Gastroesophageal sphincter (tissue), 4 donors: ENCODE measurements at regions not wholly inside any gene's neighbourhood (a gene's known extent, or its start where the extent isn't known, plus 50 kb on each side); places are given as distances from the start of the nearest gene placed in this dataset.

ENCODE experiments used
- ATAC-seq: fragments of 150-250 bp; one replicate; pipeline ENCODE4 v1.9.1; 2016; ENCODE audit warnings: mild to moderate bottlenecking, moderate library complexity
- H3K27ac ChIP-seq, 4 donors: fragments of 200-600 bp; sonication (generic) in 3 of 4; 1 replicate in 3 of 4; 2 replicates in 1 of 4; pipeline ENCODE4 v1.5.1; 2016 to 2019
- H3K27me3 ChIP-seq: fragments of 200-600 bp; sonication (generic); one replicate; pipeline ENCODE4 v1.5.1; 2019
- H3K36me3 ChIP-seq, 2 donors: fragments of 200-600 bp; sonication (generic); one replicate each; pipeline ENCODE4 v1.5.1; 2019; ENCODE audit warnings: control low read depth in 1 of 2
- H3K4me1 ChIP-seq, 3 donors: fragments of 200-600 bp; sonication (generic); 1 replicate in 2 of 3; 2 replicates in 1 of 3; pipeline ENCODE4 v1.5.1; 2016 to 2019; ENCODE audit warnings: control low read depth in 2 of 3
- H3K4me3 ChIP-seq, 2 donors: fragments of 200-600 bp; sonication (generic); one replicate each; pipeline ENCODE4 v1.5.1; 2019; ENCODE audit warnings: mild to moderate bottlenecking in 1 of 2, moderate library complexity in 1 of 2
- H3K9me3 ChIP-seq, 3 donors: fragments of 200-600 bp; sonication (generic); one replicate each; pipeline ENCODE4 v1.5.1; 2017 to 2019; ENCODE audit warnings: control low read depth in 2 of 3
- EP300 ChIP-seq: sonication (generic); formaldehyde crosslinking; IDR thresholded peaks from one replicate; pipeline ENCODE4 v1.6.1; 2017; ENCODE audit warnings: antibody characterized with exemption, mild to moderate bottlenecking
- POLR2A ChIP-seq, 2 donors: fragments of 450-650 bp; IDR thresholded peaks; one replicate each; pipeline ENCODE4 v1.6.1; 2017; ENCODE audit warnings: antibody characterized with exemption in 2 of 2, mild to moderate bottlenecking in 2 of 2, moderate library complexity in 1 of 2
- POLR2AphosphoS5 ChIP-seq: sonication (generic); formaldehyde crosslinking; IDR thresholded peaks from one replicate; pipeline ENCODE4 v1.6.1; 2017; ENCODE audit warnings: antibody characterized with exemption
- WGBS, 2 donors: methylation state at CpG; one replicate each; pipeline ENCODE4 v1.1.5; 2018; ENCODE audit warnings: low coverage in 1 of 2; 5-methylcytosine and 5-hydroxymethylcytosine counted together
- TF ChIP-seq, protein P1 (sequence below), 4 experiments: fragments of 200-600 bp in 2 of 4; fragments of 450-650 bp in 2 of 4; sonication (generic) in 1 of 4; IDR thresholded peaks; one replicate each; pipeline ENCODE4 v1.5.1; 2017 to 2019; ENCODE audit warnings: antibody characterized with exemption in 4 of 4, mild to moderate bottlenecking in 2 of 4, moderate library complexity in 2 of 4

DNA sequence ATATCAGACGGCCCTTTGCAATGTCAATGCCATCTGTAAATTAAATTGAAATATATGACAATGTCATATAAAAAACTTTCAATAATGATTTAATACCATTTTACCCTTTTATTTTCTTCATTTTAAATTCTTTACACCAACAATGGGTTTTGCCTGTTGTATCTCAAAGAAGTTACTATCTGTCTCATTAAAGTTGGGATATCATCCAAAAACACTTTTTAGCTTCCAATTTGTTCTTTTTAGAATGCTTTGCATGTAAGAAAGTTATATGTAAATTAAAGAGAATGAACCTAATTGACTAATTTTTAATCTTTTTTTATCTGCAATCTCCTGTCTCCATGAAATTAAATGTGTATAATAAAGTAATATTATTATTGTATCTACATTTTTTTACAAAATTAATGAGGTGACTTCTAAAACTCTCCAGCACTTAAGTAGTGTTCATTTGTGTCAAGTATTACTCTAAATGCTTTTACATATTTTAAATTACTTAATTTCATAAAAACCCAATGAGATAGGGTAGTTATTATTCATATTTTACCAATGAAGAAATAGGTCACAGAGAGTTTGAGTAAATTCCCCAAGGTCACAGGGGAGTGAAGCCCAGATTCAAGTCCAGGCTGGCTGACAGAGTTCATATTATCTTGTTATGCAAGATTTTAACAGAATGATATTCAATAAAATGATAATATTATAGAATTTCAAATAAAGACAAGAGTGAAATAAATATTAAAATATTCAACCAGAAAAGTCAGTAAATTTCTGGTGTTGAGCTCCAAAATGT is 673.0 kb upstream of the FLRT2 start:
- no peak for ATAC-seq

DNA sequence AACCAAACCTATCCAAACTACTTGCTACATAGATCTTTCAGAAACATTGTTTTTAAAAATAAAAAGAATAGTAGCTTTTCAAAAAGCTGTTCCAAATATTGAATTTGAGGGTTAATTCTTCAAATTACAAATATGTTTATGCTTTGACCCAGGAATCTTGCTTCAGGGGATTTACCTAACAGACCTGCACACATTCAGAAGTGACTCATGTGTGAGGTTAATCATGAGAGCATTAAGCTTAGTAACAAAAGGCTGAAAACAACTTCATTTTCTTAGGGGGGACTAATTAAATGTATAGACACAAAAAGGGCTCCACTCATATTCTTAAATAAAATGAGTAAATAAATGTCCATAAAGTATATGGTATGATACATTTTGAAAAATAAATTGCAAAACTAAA is 672.4 kb upstream of the FLRT2 start:
- ATAC-seq: no peak
- H3K27me3 ChIP-seq: no peaks in the 10 kb centered on the region
- TF ChIP-seq EP300: no peak
- TF ChIP-seq, protein P1, sequence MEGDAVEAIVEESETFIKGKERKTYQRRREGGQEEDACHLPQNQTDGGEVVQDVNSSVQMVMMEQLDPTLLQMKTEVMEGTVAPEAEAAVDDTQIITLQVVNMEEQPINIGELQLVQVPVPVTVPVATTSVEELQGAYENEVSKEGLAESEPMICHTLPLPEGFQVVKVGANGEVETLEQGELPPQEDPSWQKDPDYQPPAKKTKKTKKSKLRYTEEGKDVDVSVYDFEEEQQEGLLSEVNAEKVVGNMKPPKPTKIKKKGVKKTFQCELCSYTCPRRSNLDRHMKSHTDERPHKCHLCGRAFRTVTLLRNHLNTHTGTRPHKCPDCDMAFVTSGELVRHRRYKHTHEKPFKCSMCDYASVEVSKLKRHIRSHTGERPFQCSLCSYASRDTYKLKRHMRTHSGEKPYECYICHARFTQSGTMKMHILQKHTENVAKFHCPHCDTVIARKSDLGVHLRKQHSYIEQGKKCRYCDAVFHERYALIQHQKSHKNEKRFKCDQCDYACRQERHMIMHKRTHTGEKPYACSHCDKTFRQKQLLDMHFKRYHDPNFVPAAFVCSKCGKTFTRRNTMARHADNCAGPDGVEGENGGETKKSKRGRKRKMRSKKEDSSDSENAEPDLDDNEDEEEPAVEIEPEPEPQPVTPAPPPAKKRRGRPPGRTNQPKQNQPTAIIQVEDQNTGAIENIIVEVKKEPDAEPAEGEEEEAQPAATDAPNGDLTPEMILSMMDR (IDR thresholded peaks at IDR 0.05): no peak
- TF ChIP-seq POLR2AphosphoS5: no peak
- no peaks in the 10 kb centered on the region for H3K4me1 ChIP-seq
- H3K36me3 ChIP-seq: no peaks in the 10 kb centered on the region
- no peaks in the 10 kb centered on the region for H3K9me3 ChIP-seq
- H3K27ac ChIP-seq: no peak overlapping the region
- H3K4me3 ChIP-seq: no peak overlapping the region

More for the DNA sequence above, 673.0 kb upstream of the FLRT2 start:
- Histone ChIP-seq H3K9me3 (no peaks in the 10 kb centered on the region), H3K4me1 (no peaks in the 10 kb centered on the region), H3K27ac (no peak overlapping the region), H3K36me3 (no peaks in the 10 kb centered on the region), H3K27me3 (no peaks in the 10 kb centered on the region), H3K4me3 (no peak overlapping the region)
- WGBS, 2 donors: 63% methylated on average over 1 of the region's 1 CpG
- no peak for TF ChIP-seq EP300
- TF ChIP-seq, protein P1 (IDR thresholded peaks at IDR 0.05): no peak
- TF ChIP-seq POLR2A (IDR thresholded peaks at IDR 0.05): no peak

DNA sequence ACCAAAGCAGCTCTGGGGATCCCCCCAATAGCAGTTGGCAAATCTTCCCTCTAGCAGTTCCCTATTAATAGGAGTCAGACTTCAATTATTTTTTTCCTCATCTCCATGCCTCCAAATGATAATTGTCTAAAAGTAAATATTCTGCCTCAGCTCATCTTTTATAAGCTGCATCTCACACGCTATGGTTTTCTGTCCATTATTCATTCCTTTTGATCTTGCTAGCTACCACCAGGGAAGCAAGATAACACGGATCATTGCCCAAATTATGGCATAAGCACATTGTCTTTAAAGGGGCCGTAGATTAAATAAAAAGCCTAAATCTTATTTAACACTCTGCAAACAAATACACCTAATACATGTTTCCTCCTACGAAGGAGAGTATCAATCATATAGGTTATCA is 670.8 kb upstream of the FLRT2 start:
- Histone ChIP-seq H3K4me1 (no peaks in the 10 kb centered on the region), H3K27me3 (no peaks in the 10 kb centered on the region), H3K4me3 (no peak overlapping the region), H3K9me3 (no peaks in the 10 kb centered on the region), H3K36me3 (no peaks in the 10 kb centered on the region), H3K27ac (no peak overlapping the region)
- no peak for TF ChIP-seq EP300
- TF ChIP-seq, protein P1 (IDR thresholded peaks at IDR 0.05): no peak
- TF ChIP-seq POLR2A (IDR thresholded peaks at IDR 0.05): no peak
- no peak for TF ChIP-seq POLR2AphosphoS5
- no peak for ATAC-seq
- WGBS, 2 donors: 96 to 97% methylated on average over 3 to 4 of the region's 4 CpGs

DNA sequence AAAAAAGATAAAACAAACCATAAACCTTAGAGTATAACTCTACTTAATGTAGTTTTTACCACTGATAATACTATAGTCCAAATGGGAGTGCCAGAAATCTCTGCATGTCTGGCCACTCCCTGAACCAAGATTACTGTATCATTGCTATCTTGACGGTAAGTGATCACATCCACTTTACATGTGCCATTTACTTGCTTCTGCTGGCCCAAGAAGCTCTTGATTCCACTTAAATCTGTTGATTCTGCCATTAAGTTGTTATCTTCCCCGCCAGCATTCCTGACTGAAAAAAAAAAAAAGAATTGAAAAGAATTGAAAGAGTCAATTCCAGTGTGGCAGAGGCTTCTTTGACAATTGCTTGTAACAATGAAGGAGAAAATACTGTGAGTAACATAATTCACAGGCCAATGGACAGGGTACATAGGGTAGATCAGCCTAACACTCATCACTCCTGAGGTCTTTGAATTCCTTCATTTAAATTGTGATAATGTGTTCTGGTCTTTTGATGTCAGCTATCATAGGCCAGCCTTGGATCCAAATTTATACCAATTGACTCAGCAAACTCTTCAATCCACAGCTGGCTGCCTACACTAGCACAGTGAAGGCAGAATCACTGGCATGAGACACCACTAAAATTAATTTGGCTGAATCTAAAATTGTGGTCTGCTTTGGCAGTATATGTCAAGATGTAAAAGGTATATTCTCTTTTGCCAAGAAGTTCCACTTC is 665.2 kb upstream of the FLRT2 start:
- 87 to 89% methylated on average over 2 of the region's 2 CpGs for WGBS, 2 donors
- no peak overlapping the region for H3K27ac ChIP-seq
- no peak for ATAC-seq

More for the DNA sequence above, 665.2 kb upstream of the FLRT2 start:
- no peak for TF ChIP-seq POLR2AphosphoS5
- TF ChIP-seq, protein P1 (IDR thresholded peaks at IDR 0.05): no peak
- Histone ChIP-seq H3K9me3 (no peaks in the 10 kb centered on the region), H3K4me1 (no peaks in the 10 kb centered on the region), H3K27me3 (no peaks in the 10 kb centered on the region), H3K36me3 (no peaks in the 10 kb centered on the region), H3K4me3 (no peak overlapping the region)
